Activated T-cell treated with anti-CD3 and anti-CD28 coated beads, Interleukin-2, amount 50 U/mL, for 72 hours (primary cell): ENCODE measurements at regions not wholly inside any gene's neighbourhood (a gene's known extent, or its start where the extent isn't known, plus 50 kb on each side); places are given as distances from the start of the nearest gene placed in this dataset.
"Not testable (repeated sequence)": the region's sequence is repeated elsewhere in the genome, so short reads cannot be mapped to it uniquely, and the experiment has no call there.

Source experiments
- ATAC-seq, 2 donors: fragments of 150-1000 bp; cut with Tn5 transposase; replicated peaks in 1 of 2; 2 replicates each; pipeline ENCODE4 v1.10.0; 2021; ENCODE audit warnings: moderate library complexity in 2 of 2, mild to moderate bottlenecking in 1 of 2
- DNase-seq, 2 donors: peaks; one replicate each; pipeline ENCODE4 v3.0.0; 2021 to 2022; ENCODE audit warnings: mixed read lengths in 1 of 2
- H3K27ac Mint-ChIP-seq: one replicate; pipeline ENCODE4 v1.8.0; 2022; ENCODE audit warnings: mild to moderate bottlenecking, moderate library complexity, mixed read lengths
- H3K27me3 Mint-ChIP-seq: one replicate; pipeline ENCODE4 v1.8.0; 2022; ENCODE audit warnings: low read depth, mixed read lengths
- H3K36me3 Mint-ChIP-seq, 2 donors: one replicate each; pipeline ENCODE4 v1.8.0; 2022; ENCODE audit warnings: mixed read lengths in 2 of 2, mild to moderate bottlenecking in 1 of 2; ENCODE audit not compliant: insufficient read depth in 2 of 2
- H3K4me1 Mint-ChIP-seq: one replicate; pipeline ENCODE4 v1.8.0; 2022; ENCODE audit warnings: low read depth, mixed read lengths
- H3K4me3 Mint-ChIP-seq, 2 donors: one replicate each; pipeline ENCODE4 v1.8.0; 2022; ENCODE audit warnings: mild to moderate bottlenecking in 2 of 2, mixed read lengths in 2 of 2, moderate library complexity in 2 of 2
- H3K9me3 Mint-ChIP-seq, 2 donors: one replicate each; pipeline ENCODE4 v1.8.0; 2022; ENCODE audit warnings: mixed read lengths in 2 of 2

DNA sequence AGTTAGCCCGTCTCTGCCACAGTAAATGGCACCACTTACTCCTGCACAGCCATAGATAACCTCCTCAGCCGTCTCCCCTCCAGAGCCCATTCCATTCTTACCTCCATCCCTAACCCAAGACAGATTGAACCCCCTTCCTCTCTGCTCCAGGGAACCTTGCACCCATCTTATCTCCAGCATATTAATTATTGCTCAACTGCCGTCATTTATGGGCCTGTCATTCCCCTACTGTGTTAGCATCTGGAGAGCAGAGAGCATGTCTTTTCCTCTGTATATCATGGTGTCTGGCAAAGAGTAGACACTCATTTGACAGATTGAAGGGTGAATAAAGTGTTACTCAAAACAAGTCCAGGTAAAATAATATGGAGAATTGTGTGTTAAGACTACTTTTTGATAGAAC lies 270.0 kb downstream of the CEP170 start:
- H3K27me3 Mint-ChIP-seq: not testable (repeated sequence)

DNA sequence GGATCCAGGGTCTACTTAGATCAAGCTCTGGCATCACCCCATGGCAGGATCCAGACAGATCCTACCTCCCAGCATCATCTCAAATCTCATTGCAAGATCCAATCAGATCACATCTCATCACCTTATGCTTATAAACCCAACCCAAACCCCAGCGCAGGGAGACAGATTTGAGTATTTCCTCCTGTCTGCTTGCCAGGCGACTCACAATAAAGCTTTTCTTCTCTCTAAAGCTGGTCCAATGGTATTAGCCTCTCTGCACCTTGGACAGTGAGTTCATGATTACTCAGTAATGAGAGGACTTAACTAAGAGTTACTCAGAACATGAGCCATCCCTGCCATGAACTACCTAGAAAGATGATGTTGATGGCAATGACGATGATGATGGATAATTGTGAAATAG lies 281.7 kb downstream of the CEP170 start:
- not testable (repeated sequence) for H3K27me3 Mint-ChIP-seq, ATAC-seq, H3K36me3 Mint-ChIP-seq, H3K4me3 Mint-ChIP-seq, H3K4me1 Mint-ChIP-seq, DNase-seq, H3K9me3 Mint-ChIP-seq, H3K27ac Mint-ChIP-seq

More for the DNA sequence above, 270.0 kb downstream of the CEP170 start:
- not testable (repeated sequence) for H3K36me3 Mint-ChIP-seq, H3K27ac Mint-ChIP-seq, H3K4me1 Mint-ChIP-seq, H3K4me3 Mint-ChIP-seq, ATAC-seq, DNase-seq, H3K9me3 Mint-ChIP-seq

DNA sequence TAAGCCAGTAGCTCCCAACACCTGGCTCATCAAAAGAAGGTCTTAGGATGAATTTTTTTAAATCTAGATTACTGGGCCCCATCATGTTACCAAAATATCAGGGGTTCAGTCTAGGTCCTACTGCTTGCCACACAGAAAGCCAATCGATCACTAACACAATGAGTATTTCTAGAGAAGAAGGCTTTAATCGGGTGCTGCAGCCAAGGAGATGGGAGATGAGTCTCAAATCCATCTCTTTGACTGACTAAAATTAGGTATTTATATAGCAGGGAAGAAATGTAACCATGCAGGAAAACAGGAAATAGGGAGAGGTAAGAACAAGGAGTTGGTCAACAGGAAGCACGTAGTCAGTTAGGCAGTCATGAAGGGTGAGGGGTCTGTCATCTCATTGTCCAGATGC lies 288.2 kb downstream of the CEP170 start:
- peaks cover 0 to 5% of the 10 kb centered on the region in 2 donors for H3K36me3 Mint-ChIP-seq
- no peaks in the 10 kb centered on the region for H3K4me1 Mint-ChIP-seq
- H3K27me3 Mint-ChIP-seq: no peaks in the 10 kb centered on the region
- H3K27ac Mint-ChIP-seq: no peak overlapping the region
- H3K9me3 Mint-ChIP-seq: peaks cover 2 to 8% of the 10 kb centered on the region in 2 donors
- DNase-seq (no peak), ATAC-seq (no peak)
- no peak overlapping the region for H3K4me3 Mint-ChIP-seq

DNA sequence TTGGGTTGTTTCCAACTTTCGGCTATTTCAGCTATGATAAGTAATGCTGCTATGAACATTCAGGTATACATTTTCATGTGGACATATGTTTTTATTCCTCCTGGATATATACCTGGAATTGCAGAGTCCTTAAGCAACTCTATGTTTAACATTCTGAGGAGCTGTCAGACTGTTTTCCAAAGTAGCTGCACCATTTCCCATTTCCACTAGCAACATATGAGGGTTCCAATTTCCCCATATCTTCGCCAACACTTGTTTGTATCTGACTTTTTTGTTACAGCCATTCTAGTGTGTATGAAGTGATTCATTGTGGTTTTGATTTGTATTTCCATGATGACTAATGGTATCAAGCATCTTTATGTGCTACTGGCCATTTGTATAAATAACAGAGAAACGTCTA lies 295.7 kb downstream of the CEP170 start:
- not testable (repeated sequence) for H3K36me3 Mint-ChIP-seq, H3K27ac Mint-ChIP-seq, ATAC-seq, H3K4me3 Mint-ChIP-seq, H3K9me3 Mint-ChIP-seq, H3K27me3 Mint-ChIP-seq, DNase-seq, H3K4me1 Mint-ChIP-seq

DNA sequence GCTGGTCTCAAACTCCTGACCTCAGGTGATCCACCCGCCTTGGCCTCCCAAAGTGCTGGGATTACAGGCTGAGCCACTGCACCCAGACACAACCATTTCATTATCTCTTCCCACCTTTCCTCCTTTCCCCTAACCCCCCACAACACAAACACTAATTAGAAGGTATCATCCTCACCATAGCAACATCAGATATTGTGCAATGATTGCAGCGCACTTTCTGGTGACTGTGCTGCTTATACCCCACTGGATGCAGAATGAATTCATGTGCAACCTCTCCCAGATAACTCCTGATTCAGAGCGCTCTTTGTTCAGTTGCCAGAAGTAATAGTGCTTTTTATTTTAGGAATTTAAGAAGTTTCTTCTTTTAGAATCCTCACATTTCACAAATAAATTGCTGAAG lies 300.1 kb downstream of the CEP170 start:
- not testable (repeated sequence) for H3K36me3 Mint-ChIP-seq, H3K9me3 Mint-ChIP-seq, H3K27ac Mint-ChIP-seq, DNase-seq, H3K4me3 Mint-ChIP-seq, ATAC-seq, H3K4me1 Mint-ChIP-seq, H3K27me3 Mint-ChIP-seq

DNA sequence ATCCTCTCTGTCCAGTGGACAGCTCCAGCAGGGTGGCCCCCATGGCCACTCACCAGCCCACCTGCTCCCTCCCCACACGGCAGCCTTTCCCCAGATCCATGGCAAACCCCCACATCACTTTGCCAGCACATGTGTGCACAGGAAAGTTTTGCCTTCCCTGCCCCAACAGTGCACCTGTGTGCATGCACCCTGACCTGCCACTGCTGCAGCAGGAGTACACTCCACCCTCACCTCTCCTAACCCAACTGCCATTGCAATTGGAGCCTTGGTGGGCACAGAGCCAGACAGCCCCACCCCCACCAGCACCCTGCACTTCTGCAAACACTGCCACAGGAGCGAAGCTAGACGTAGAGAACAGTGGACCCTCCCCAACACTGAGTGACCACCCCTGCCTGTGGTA lies 308.9 kb downstream of the CEP170 start:
- no peaks in the 10 kb centered on the region for H3K4me1 Mint-ChIP-seq
- DNase-seq (no peak), ATAC-seq (no peak)
- H3K27ac Mint-ChIP-seq: no peak overlapping the region
- no peak overlapping the region for H3K4me3 Mint-ChIP-seq
- H3K36me3 Mint-ChIP-seq: no peaks in the 10 kb centered on the region
- H3K27me3 Mint-ChIP-seq: no peaks in the 10 kb centered on the region
- H3K9me3 Mint-ChIP-seq: peaks cover 11% of the 10 kb centered on the region in 2 donors

DNA sequence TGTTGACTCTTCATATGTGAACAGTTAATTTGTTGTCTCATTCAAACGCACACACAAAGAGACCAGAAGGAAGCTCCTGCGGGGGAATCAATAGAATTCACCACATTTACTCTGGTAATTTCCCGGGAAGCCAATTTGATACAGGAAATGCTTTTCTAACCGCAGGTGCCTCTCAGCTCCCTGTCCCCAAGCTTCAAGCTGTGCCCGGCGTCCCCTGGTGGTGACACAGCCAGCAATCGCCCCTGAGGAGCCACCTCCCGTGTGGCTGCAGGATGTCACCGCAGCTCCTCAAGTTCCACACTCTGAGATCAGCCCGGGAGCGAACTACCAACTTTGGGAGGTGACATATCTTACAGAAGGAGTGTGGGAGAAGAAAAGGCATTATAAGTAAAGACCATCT lies 318.4 kb downstream of the CEP170 start:
- not testable (repeated sequence) for H3K4me3 Mint-ChIP-seq, H3K36me3 Mint-ChIP-seq, H3K27ac Mint-ChIP-seq, H3K27me3 Mint-ChIP-seq, ATAC-seq, H3K4me1 Mint-ChIP-seq, H3K9me3 Mint-ChIP-seq
- DNase-seq: peak in 1 of 2 donors; percentile 1

DNA sequence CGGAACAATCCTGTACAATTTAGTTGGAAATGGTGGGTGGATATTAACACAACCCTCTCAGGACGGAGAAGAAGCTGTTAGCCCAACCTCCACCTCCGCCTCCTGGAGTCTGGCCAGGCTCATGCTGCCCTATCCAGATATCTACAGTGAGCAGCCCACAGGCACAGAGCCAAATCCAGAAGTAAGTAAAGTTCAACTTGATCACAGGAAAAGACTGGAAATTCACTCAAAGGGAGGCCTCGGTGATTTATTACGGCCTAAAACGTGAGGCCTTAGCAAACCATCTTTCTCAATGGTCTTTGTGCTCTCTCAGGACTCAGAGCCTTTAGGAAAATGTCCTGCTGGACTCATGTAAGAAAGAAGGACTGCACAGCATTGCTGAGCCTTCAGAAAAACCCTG lies 330.4 kb downstream of the CEP170 start:
- not testable (repeated sequence) for H3K4me1 Mint-ChIP-seq, DNase-seq, H3K27me3 Mint-ChIP-seq, H3K27ac Mint-ChIP-seq, H3K4me3 Mint-ChIP-seq, ATAC-seq, H3K9me3 Mint-ChIP-seq, H3K36me3 Mint-ChIP-seq

DNA sequence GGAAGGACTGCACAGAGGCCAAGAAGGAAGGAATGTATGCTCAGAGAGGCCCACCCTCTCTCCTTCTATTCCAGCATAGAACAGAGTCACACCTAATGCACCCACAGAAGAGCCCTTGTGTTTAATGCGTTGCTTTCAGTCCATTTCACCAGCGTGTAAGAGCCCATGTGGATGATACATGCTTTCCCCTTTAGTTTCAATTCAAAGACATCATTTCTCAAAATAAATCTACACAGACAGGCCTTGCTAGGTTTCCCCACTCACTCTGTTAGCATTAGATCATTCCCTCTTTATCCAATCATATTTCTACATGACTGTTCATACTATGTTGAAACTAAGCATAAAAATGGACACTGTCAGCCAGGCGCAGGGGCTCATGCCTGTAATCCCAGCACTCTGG lies 331.5 kb downstream of the CEP170 start:
- not testable (repeated sequence) for H3K9me3 Mint-ChIP-seq, H3K36me3 Mint-ChIP-seq, H3K4me1 Mint-ChIP-seq, DNase-seq, ATAC-seq, H3K27ac Mint-ChIP-seq, H3K27me3 Mint-ChIP-seq, H3K4me3 Mint-ChIP-seq

DNA sequence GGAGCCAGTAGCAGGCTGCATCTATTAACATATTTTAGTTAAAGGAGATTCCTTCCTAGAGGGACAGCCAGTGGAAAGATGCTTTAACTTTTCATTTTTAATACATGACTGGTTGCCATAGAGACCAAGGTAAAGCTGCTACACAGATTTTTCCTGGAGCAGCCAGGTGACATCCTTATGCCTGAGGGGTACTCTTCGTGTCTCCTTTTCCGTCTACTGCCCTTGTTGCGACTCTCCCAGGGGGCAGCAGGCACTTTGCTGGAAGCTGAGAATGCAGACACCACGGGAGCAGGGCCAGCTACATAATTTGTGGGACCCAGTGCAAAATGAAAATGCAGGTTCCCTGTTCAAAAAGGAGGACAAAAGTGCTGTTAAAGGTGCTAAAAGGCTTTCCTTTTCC lies 340.4 kb downstream of the CEP170 start:
- not testable (repeated sequence) for H3K4me3 Mint-ChIP-seq, H3K27ac Mint-ChIP-seq, H3K27me3 Mint-ChIP-seq, ATAC-seq, H3K36me3 Mint-ChIP-seq, H3K4me1 Mint-ChIP-seq, H3K9me3 Mint-ChIP-seq, DNase-seq

DNA sequence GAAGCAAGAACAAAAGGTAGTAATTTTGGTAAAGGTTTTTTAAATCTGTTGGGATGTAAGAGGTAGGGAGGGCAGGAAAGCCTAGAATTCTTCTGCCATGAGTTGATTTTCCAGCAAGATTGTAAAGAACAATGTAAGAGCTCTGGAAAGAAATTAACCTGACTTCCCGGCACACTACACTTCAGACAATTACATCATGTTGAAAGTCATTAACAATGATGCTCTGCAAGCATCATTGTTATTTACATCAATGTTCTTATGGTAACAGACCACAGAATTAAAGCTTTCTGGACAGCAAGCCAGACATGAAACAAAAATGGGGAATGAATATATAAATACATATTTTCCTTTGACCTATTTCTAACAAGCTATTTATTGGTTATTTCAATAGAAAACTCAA lies 342.2 kb downstream of the CEP170 start:
- not testable (repeated sequence) for H3K9me3 Mint-ChIP-seq, ATAC-seq, H3K27me3 Mint-ChIP-seq, H3K4me1 Mint-ChIP-seq, H3K4me3 Mint-ChIP-seq, H3K27ac Mint-ChIP-seq, H3K36me3 Mint-ChIP-seq, DNase-seq

DNA sequence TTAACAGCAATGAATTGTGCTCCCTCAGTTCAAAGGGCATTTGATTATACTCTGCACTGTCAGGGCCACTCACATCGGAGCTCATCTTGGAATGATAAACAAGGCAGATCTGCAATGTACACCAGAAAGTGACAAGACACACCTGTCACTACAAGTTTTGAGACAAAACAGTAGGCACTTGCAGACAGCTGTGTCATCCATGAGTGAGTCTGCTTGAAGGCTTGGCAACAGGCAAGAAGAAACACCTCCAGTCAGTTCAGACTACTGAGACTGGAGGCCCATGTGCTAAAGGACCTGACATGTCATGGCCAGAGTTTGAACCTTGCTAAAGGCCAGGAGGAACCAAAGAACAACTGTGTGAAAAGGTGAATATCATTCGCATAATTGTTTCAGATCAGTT lies 354.5 kb downstream of the CEP170 start:
- not testable (repeated sequence) for H3K27ac Mint-ChIP-seq, ATAC-seq, DNase-seq, H3K36me3 Mint-ChIP-seq, H3K27me3 Mint-ChIP-seq, H3K4me3 Mint-ChIP-seq, H3K9me3 Mint-ChIP-seq, H3K4me1 Mint-ChIP-seq

DNA sequence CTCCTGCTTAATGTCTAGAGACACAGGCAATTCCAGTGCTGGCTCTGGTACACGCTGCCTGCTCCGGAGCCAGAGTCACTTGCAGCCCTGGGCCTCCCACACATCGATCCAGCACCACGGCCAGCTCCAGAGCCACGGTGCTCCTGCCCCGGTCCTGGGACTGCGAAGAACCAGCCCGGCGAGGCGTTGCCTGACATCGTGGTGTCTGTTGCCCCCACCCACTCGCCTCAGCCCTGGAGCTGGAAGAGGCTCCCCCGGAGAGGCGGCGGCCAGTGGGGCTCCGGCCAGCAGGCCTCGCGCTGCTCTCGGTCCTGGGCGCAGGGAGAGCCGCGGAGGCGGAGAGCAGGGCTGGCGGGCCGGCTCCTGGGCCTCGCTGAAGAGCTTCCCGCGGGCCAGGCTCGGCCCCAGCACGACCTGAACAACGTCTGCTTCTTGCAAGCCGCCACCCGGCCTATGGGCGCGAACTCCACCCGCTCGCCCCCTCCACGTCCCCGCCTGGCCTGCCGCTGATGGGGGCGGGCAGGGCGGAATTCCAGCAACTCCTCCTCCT lies 364.8 kb downstream of the CEP170 start:
- Mint-ChIP-seq H3K36me3 (peaks cover 2% of the 10 kb centered on the region in 2 donors), H3K27me3 (peaks cover 10% of the 10 kb centered on the region), H3K4me3 (no peak overlapping the region), H3K9me3 (no peaks in the 10 kb centered on the region), H3K4me1 (no peaks in the 10 kb centered on the region), H3K27ac (no peak overlapping the region)
- no peak for ATAC-seq
- no peak for DNase-seq

DNA sequence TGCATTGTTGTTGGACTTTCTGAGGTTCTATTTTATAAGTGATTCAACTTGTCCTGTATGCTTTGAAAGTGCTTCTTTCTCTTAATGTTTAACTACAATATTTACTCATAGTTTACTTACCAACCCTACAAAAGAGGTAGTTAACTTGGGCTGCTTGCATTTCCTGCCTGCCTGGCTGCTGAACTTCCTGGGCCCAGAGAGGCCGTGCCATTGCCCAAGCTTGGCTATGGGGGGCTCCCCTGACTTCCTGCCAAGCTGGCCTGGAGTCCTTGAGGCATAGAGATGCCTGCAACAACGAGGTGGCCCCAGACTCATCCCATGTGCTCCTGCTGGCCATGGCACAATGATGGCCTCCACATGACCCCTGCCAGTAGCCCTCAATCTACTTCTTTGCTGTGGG lies 361.6 kb upstream of the PLD5 start:
- Mint-ChIP-seq H3K4me3 (no peak overlapping the region), H3K36me3 (peaks cover 2% of the 10 kb centered on the region in 2 donors), H3K4me1 (no peaks in the 10 kb centered on the region), H3K27me3 (peaks cover 6% of the 10 kb centered on the region), H3K9me3 (peaks cover 0 to 3% of the 10 kb centered on the region in 2 donors), H3K27ac (no peak overlapping the region)
- no peak for ATAC-seq
- no peak for DNase-seq
